NOMO-1 treated with DMSO at 0.1 percent for 48 hours (cell line): ENCODE measurements at regions not wholly inside any gene's neighbourhood (a gene's known extent, or its start where the extent isn't known, plus 50 kb on each side); places are given as distances from the start of the nearest gene placed in this dataset.

Experiments
- DNase-seq: peaks from one replicate; lab custom pipeline; 2025; ENCODE audit not compliant: unreplicated experiment; lab: John Stamatoyannopoulos, UW

DNA sequence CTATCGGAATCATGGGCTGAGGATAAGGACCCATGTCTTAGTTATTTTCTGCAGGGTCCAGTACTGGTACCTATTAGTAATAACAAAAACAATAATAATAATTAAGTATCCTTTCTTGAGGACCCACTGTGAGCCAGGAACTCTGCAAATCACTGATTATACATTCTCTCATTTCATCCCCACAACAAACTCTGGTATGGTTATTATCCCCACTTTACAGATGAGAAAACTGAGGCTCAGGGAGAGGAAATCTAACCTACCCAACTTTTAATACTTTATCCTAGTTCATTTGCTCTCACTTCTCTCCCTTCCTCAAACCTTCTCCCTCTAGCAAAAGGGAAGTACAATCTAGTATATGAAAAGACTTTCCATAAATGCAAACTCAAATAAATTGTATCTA, 528.4 kb upstream of the PROK2 start:
- DNase-seq = no peak

DNA sequence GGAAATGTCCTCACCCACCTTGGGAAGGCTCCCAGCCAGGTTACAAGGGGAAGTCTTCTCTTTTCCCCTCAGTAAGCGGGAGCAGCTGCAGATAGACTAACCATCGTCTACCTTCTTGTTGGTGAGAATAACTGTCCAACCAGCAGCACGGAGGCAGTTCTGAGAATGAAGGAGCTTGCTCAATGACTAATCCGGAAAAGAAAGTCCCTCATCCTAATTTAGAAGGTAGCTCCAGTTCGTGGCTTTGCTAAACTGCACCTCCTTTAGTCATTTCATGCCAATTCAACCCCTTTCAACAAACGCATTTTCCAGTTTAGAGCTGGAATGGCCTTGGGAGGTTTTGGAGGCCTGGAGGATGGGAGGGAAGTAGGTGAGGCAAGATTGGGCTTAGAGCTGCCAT, 527.4 kb upstream of the PROK2 start:
- DNase-seq = peak; percentile 31

DNA sequence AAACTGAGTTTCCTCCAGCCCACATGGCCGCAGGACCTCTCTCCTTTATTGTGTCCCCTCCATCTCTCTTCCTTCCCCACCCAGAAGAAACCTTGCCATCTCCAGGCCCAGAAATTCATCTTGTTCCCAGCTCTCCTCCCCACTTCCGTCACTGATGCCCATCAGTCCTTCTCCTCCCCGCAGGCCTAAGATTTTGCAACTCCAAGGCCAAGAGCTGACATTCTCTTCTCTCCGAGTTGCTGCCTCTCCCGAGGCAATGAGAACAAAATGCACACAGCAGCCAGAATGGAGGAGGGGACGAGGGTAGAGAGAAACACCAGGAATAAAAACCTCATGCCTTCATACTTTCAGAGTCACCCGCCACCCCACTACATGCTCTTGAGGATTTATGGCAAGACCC, 526.5 kb upstream of the PROK2 start:
- DNase-seq = no peak

DNA sequence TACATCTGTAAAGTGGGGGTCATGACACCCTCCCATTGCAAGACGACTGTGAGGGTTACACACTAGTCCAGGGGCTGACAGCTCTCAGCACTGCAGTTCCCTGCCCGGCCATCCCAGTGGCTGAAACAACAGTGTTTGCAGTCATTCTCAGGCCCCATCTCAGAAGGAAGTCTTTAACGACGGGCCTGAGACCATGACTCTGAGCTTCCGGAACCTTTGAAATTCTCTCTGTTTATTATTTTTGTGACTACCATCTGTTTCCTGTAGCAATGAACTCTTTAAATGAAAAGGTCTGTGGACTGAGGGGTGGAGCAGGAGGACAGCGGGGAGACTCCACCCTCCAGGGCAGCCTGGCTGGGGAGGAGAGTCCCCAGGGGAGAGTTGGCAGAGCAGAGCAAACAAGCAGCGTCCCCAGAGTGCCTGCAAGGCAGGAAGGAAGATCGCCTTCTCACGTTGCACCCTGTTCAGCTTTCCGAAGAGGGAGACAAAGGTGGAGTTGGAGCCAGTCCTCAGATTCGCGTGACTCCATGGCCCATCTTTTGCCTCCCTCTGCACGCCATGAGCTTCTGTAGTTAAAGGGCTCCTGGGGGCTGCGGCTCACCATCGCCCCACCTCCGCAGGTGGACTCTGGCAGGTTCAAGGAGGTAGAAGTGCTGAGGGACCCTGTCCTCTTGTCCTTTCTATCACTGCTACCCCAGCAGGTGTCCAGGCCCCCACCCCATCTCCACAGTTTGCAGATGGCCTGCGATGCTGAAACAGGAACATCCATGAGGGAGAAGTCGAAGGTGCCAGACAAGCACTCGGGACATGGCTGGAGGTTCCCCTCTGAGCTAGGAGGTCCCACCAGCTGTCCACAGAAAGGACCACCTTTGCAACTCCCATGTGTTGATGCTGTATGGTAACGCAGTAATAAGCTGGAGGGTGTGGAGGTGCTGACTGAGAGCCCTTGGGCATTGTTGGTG, 525.8 kb upstream of the PROK2 start:
- DNase-seq = peak; percentile 94

DNA sequence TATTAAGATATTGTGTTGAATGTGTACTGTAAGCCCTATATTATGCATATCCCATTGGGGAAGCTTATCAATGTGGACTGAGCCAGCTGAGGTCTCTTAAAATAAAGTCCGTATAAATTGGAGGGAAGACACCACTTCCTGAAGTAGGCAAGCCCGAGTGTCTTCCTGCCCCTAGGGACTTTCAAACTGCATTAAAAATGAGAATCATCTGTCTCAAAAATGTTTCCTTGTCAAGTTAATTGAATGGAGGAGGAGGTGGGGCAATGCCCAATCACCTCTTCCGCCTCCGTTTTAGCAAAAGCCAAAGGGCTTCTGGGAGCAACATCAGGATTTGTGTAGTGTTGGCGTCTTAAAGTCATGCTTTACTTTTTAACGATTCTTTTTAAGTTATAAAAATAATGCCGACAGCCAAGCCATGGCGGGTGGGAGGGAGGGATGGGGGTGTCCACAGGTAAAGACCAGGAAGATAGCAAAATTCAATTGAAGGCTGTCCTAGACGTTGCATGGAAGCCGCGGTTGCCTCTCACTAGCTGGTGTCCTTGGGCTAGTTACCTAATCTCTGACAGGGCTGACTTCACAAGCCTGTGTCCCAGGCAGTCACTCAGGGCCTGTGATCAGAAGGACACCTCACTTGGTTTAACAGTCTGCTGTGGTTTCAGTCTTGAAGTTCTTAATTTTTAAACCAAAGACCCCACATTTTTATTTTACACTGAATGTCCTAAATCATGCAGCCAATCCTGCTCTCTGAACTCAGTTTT, 524.9 kb upstream of the PROK2 start:
- peak; percentile 33 for DNase-seq

DNA sequence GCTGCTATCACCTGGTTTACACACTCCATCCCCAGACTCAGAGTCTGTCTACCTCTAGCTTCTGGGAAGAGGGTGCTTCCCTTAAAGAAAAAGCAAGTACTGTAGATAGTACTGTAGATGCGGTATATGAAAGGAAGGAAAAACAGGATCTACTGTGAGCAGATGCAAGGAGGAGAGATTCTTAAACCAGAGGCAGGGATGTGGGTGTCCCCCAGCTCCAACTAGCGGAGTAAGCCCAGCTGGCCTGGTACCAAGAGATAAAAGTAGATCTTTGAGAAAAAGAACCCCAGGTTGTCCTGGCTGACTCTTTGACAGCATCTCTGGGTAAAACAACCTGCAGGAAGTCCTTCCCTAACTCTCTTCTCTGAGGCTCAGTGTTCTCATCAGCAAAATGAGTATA, 523.7 kb upstream of the PROK2 start:
- DNase-seq = no peak

DNA sequence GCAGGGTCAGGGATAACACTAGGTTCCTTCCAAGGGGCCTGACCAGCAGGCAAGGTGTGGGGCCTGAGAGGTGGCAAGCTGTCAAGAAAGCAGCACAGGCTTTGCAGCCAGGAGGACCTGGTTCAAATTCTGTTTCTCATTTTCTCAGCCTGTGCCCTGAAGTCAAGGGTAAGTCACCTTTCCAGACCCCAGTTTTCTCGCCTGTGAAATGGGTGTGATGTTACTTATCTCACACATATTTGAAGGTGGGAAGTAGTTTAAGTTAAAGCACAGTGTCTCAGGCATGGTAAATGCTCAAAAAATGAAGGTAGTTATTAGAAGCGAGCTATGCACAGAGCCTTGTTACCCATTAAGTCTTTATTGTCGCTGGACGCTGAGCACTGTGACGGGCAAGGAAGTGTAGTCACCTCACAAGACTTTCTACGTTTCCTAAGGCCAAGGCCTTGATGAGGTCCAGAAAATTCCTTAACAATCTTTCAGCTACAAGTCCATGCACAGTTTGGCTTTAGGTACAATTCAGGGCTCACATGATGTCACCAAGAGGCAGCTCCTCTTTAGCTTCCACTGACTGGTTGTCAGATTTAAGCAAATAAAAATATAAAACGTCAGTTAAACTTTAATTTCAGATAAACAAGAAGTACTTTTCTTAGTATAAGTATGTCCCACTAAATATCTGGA, 522.6 kb upstream of the PROK2 start:
- DNase-seq = no peak

DNA sequence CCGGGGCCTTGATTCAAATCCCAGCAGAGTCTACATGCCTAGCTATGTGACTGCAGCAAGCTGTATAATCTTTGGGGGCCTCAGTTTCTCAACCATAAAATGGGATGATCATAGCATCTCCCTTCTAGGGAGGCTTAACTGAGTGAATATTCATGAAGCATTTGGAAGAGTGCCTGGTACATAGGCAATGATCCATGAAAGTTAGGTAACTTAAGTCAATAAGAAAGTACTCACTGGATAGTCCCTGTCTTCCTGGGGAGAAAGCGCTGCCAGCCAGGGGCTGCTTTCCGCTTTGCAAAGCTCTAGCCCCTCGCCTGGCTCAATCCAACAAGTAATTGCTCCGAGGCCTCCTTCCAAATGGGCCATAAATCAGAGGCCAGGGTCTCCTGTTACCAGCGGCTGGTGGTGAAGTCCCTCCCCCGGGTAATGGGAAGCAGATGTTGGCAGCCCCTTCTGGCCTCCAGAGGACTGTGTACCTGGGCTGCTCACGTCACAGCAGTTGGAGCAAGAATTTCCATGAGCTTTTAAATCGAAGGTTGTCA, 521.9 kb upstream of the PROK2 start:
- DNase-seq = no peak

DNA sequence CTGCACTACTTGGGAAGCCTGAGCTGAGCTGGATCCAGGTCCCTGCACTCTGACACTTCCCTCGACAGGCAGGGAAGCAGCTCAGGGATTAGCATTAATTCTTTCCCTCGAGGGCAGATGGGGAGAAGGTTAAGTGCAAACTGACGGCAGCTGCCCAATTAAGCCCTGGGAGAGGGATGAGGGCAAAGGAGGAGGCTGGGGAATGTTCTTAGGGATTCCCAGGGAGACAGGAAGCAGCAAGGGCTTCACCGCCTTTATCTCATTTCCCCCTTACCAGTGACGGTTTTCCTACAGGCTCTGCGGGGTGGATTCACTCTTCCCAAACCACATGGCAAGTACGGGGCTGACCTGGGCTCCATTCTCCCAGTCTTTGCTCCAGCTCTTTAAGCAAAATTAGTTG, 519.0 kb upstream of the PROK2 start:
- no peak for DNase-seq

DNA sequence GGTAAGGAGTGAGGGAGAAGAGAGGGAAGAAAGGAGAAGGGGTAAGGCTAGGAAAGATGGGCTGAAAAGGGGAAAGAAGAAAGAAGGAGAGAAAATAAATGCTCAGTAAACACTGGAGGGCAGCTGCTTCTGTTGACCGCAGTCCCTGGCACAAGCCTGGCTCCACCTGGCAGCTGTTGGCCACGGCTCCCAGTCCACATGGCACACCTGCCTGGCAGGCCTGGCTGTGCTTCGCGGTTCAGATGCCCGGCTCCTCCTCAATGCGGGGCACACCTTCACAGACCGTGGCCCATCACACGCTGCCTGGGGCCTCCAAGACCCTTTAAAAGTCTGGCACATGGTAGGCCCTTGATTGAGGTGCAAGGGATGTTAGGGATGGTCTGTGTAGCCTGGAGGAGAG, 516.8 kb upstream of the PROK2 start:
- DNase-seq = no peak

DNA sequence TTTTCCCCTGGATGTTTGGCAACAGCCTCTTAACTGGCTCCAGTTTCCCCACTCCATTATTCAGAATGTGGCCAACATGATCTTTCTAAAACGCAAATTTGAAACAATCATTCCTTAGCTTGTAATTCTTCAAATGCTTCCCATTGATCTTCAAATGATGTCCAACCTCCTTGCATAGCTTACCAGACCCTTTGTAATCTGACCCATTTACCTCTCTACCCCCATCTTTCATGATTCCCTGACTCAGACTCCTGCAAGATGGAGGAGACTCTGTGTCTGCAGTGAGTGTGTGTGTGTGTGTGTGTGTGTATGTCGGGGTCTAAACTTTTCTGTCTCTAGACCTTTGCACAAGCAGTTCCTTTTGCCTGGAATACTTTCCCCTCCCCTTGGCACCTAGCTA, 515.7 kb upstream of the PROK2 start:
- DNase-seq = no peak

DNA sequence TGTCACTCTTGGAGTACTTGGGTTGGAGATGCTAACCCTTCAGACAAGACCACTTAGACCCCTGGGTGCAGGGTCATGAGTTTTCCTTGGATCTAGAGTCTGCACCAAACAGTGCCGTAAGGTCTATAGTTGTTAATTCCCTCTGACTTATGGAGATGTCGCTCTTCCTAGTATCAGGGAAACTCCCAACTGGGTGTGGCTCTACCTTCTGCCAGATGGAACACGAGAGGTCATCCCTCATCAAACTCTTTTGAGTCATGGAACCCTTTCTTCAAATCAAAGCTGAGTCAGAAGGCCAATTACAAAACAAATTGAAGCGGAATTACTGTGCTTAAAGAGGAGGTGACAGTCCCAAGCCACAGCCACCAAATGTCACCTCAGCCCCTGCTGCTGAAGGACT, 514.9 kb upstream of the PROK2 start:
- DNase-seq = no peak

DNA sequence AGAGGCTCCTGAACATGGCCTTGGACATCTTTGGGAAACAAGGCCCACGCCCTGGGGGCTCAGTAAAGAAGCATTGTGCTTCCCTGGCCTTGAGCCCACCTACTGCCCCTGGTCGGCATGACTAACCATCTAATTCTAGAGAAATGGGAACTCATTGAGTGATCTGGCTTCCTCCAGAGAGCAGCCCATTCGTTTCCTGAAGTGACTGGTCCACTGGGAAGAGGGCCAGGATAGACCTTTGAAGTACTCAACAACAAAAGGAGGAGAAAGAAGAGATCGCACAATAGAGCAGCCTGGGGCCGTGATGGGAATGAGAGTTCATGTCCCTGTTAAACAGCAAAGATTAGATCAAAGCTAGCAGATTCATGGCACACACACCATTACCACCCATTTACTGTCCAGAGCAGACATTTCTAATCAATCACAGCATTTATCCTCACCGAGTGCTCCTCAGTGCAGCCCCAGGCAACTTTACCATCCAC, 514.4 kb upstream of the PROK2 start:
- DNase-seq = no peak

DNA sequence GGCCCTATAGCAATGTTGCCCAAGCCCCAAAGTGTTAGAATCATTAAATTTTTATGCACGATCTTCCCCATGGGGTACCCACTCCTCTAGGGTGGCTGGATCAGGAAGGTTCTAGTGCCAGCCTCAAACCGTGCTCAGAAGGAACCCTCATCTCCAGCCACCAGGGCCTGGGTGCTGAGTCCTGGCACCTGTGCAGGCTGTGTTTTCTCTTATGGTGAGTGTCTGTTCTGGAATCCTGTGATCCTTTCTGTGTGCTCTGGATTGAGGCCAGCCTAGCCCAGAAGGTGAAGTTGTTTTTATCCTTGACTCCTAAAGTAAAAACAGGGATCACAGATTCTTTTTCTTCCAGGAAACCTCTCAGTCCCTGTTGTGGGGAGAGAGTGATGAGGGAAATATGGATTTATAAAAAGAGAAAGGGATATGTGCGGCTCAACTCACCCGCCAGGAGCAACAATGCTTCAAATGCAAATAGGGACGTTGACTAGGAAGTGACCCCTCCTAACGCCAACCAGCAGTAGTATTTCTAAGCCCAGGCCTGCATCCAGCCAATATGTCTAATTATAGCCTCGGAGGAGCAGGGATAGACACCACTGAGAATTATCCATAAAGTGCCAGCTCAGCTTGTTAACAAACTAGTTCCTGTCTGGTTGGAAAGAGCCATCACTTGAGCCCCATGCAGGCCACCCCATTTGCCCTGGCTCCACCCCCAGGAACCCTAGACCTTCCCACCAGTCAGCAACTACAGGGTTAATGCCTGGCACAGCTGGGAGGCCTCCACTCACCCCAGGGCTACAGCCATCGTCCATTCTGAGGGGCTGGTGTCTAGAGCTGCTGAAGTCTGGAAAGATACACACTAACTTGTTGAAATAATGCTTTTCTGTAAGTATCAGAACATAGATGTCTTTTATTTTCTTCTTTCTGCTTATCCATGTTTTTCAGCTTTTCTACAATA, 513.5 kb upstream of the PROK2 start:
- no peak for DNase-seq

DNA sequence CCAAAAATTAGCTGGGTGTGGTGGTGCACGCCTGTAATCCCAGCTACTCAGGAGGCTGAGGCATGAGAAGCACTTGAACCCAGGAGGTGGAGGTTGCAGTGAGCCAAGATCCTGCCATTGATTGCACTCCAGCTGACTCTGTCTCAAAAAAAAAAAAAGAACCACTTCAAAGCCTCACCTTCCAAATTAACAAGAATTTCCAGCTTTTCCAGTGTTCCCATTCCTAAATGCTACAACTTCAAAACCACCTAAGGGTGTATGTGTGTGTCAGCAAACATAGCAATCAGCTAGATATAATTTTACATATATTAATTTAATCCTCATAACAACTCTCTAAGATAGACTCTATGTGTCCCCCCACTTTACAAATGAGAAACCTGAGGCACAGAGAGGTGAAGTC, 512.5 kb upstream of the PROK2 start:
- no peak for DNase-seq

DNA sequence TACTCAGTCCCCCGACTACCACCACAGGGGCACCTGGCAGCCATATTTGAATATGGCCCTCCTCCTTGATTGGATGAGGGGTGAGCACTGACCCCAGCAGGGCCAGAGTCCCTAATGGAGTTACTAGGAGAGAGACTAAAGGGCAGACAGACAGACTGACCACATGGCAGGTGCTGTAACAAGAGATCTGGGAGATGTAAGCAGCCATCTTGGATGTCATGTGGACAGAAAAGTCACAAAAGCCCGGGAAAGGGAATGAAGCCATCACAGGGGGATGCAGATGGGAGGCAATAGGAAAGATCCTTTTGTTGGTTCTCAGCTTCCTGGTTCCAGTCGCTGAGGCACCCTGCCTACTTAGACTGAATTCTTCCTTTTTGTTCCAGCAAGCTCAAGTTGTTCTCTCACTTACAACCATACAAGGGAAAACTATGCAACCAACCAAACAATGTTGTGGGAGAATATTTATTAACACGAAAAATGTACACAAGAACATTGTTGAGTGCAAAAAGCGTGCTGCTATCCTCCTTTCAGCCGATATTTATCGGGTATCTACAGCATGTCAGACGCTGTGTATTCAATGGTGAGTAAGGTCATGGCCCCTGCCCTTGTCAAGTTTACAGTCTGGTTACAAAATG, 511.6 kb upstream of the PROK2 start:
- DNase-seq = no peak

DNA sequence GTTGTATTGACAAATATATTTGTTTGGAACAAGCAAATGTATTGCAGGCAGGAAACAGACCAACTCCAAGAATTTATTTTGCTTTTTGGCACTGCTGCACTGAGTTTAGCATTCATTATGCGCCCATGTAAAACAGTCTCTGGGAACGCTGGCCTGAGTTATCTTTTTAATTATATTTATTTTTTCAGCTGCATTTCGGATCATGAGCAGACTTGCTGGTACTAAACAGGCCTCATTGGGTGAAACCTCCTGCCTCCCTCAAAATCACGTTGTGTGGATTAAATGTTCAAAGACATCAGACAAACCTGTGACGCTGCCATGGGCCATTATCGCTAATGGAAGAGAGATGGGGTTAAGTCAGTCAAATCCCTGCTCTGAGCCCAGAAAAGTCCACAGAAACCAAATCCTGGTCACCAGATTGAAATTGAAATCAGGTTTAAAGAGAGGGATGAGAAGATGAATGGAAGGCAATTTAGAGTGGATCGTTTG, 511.1 kb upstream of the PROK2 start:
- no peak for DNase-seq

DNA sequence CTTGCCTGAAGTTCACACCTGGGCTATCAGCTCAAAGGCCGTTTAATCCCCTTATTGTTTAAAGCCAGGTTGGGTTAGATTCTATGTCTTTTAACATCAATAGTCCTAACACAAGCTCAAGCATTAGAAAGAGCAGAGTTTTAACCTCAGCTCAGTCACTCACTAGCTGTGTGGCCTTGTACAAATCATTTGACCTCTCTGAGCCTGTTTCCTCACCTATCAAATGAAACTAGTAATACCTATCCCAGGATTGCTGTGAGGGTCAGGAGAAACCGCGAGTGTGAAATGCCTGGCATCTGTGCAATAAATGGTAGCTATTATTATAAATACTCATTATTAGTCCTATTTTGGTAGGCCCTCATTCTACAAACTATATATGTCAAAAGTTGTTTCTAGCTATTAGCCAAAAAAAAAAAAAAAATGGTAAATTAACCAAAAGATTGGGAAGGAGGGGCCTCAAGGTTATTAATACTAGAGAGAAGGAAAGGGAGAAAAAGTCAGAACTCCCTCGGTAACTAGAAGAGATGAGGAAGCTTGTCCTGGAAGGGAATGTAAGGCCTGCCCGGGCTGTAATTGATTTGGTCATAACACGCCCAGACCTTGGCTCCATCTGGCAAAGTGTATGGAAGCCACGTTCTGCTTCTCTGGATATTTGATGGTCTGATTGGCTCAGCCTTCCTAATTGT, 510.5 kb upstream of the PROK2 start:
- DNase-seq = no peak
